ENCODE measurements at regions not wholly inside any gene's neighbourhood (a gene's known extent, or its start where the extent isn't known, plus 50 kb on each side); places are given as distances from the start of the nearest gene placed in this dataset.
"Not testable (repeated sequence)": the region's sequence is repeated elsewhere in the genome, so short reads cannot be mapped to it uniquely, and the experiment has no call there.

DNA sequence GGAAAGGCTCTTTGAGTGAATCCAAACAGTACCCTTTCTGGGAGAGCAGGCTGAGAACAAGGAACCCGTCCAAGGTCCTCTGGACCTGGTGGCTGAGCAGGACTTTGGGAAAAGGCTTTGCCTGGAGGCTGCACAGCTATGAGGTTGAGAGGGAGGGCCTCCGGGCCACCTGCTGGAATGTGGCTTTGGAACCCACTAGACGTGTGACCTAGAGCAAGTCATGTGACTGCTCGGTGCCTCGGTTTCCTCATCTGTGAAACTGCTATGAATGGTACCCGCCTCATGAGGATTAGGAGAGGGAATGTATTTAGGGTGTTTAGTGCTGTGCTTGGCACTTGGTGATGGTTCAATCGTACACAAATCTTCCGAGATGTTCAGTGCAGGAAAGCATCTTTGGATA, 50.4 kb downstream of the HAPSTR1 start:
- no peak for DNase-seq

DNA sequence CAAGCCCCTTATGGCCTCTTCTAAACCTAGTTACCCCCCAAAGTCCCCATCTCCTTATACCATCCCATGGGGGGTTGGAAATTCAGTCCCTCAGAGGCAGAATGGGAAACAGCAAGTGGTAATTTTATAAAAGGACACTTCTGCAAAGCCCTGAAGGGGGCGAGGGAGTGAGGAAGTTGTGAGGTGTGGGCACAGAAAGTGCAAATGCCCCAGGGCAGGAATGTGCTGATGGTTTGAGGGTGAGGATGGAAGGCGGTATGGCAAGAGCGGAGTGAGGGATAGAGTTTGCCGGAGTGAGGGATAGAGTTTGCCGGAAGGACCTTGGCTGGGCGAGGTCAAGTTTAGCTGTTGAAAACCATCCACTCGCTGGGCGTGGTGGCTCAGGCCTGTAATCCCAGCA, 52.7 kb downstream of the HAPSTR1 start:
- no peak for DNase-seq

DNA sequence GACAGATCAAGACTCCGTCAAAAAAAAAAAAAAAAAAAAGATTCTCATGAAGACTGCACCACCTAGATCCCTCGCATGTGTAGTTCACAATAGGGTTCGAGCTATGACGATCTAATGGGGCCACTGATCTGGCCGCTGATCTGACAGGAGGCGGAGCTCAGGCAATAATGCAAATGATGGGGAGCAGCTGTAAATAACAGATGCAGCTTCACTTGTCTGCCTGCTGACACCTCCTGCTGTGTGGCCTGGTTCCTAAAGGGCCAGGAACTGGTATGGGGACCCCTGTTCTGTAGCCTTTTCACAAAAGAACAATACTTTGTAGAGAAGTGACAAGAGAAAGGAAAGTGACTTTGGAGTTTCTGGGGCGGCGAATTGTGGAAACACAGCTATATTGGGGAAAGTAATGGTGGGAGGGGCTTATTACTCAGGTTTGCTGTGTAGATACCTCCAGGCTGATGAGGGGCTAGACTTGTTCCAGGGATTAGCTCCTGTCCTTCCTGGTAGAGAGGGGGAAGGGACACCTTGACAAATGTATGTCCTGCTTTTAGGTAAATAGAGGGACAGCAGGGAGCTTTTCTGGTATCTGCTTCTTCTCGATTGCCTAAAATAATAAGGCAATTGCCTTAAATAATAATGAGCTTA, 57.1 kb downstream of the HAPSTR1 start:
- no peak for DNase-seq

DNA sequence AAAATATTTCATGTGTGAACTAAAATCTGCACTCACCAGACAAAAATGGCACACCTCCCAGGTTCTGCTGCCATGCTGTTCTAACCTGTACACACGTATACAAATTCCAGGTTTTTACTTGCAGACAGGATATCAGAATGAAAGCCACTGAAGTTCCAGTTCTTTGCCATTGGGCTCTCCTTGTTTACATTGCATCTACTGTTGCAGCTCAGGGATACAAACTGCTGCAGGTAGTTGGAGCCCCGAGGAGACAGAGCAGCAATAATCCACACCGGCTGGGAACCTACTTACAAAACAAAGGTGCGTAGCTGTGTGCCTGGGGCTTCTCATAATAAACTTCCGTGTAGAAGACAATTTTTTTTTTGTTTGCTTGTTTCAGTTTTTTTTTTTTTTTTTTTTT, 59.6 kb downstream of the HAPSTR1 start:
- no peak for DNase-seq

DNA sequence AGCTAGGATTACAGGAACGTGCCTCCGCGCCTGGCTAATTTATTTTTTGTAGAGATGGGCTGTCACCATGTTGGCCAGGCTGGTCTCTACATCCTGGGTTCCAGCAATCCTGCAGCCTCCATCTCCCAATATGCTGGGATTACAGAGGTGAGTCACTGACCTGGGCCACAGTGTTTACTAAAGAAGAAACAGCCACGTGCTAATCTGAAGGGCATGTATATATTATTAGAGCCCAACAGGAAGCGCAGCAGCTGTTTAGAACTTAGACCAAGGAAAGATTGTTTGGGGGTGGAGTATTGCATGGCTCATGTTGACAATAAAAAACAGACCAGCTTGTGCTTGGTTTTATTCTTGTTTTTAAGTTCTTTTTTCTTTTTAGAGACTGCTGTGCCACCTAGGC, 60.2 kb downstream of the HAPSTR1 start:
- peak; percentile 20 for DNase-seq

DNA sequence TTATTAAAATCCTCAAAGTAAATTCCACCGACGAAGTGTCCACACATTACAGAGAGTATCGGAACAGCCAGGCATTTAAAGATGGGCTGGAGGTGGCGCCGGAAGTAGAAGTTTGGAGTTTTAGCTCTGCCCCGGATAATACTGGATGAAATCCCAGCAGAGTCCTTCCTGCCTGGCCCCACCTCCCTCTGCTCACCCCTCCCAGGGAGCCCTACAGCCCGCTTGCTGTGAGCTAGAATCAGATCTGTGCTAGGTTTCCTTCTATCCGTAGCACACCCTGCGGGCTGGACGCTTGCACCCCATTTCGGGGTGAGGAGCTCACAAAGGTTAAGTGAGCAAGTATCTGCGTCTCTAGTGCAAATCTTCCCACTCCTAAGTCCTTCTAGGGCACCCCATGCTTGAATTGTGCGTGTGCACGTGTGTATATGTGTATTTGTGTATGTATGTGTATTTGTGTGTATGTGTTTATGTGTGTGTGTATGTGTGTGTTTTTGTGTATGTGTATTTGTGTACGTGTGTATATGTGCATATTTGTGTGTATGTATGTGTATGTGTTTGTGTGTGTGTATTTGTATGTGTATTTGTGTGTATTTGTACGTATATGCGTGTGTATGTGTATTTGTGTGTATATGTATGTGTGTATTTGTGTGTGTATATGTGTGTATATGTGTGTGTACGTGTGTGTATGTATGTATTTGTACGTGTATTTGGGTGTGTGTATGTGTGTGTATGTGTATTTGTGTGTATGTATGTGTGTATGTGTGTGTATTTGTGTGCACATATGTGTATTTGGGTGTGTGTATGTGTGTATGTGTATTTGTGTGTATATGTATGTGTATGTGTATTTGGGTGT, 61.4 kb downstream of the HAPSTR1 start:
- no peak for DNase-seq

DNA sequence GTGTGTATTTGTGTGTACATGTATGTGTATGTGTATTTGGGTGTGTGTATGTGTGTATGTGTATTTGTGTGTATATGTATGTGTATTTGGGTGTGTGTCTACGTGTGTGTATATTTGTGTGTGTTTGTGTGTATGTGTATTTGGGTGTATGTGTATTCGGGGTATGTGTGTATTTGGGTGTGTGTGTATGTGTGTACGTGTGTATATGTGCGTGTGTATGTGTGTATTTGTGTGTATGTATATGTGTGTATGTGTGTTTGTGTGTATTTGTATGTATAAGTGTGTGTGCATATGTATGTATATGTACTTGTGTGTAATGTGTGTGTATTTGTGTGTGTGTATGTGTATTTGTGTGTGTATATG, 62.0 kb downstream of the HAPSTR1 start:
- no peak for DNase-seq

DNA sequence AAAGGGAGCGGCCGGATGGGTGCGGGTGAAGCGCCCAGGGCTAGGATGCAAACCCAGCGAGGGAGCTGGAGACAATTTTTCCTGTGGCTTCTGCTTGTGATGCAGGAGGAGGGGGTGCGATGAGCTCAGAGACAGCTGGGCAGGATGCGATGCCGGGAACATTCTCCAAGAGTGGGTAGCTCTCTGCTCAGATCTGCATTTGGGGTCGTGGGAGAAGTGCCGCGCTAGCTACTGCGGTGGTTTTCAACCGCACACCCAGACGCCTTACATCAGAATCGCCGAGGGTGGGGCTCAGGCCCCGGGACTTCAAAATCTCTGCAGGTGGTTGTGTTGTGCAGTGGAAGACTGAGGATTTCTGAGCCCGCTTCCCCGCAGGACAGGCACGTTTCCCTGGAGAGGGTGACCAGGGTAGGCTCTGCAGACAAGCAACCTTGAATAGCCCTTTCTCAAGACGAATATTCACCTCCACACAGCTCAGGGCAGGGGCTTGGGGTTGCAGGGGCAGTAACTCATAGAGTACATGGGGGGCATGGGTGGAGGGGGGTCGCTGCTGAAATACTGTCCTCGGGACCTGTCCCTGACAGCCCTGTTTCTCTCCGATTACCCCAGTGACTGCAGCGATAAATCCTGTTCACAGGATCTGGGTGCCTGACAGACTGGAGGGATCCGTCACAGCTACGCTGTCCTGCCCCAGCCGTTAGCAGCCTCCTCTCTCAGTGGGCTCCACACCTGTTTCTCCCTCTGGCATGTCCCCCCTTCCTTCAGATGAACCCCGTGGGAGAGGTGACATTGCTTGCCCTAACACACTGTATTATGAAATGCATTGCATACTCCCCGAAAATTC, 63.3 kb downstream of the HAPSTR1 start:
- DNase-seq, result no peak

DNA sequence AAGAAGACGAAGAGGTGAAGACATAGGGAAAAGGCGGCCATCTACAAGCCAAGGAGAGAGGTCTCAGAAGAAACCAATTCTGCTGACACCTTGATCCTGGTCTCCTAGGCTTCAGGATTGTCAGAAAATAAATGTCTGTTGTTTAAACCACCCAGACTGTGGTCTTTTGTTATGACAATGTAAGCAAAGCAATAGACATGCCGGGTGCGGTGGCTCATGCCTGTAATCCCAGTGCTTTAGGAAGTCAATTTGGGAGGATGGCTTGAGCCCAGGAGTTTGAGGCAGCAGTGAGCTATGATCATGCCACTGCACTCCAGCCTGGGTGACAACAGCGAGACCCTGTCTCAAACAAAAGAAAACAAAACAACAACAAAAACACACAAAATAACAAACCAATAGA, 64.4 kb downstream of the HAPSTR1 start:
- no peak for DNase-seq

DNA sequence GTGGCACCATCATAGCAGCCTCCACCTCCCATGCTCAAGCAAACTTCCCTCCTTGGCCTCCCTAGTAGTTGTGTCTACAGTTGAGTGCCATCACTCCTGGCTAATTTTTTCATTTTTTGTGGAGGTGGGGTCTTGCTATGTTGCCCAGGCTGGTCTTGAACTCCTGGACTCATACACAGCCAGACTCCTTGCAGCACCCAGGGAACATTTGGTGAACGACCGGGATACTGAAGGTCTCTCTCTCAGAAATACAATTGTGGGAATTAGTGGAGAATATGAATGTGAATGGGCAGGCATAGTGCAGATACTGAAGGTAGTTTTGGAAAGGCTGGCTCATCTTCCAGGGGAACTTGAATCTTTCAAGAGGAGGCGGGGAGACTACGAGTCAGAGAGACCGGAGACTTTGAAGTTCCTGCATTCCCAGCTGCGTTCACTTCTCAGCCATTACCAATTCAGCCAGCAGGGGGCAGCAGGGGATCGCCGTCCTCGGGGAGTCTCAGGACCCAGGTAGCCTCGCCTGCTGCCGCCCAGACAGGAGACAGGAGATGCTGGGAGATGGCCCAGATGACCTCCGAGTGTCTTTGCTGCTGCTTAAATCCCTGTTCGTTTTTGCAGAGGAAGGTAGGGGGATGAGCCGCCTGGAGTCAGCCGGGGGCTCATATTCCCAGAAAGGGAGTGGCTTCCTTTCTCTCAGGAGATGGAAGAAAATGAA, 68.6 kb downstream of the HAPSTR1 start:
- peak; percentile 79 for DNase-seq

DNA sequence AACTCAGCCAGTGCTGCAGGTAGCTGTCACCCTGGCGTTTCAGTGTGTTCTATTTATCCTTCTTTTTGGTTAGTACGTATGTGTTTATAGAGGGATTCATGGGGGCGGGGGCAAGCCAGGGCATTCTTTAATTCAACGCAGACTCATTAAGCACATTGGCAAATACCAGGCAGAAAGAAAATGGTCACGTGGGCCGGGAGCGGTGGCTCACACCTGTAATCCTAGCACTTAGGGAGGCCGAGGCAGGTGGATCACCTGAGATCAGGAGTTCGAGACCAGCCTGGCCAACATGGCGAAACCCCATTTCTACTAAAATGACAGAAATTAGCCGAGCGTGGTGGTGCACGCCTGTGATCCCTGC, 69.1 kb downstream of the HAPSTR1 start:
- no peak for DNase-seq

DNA sequence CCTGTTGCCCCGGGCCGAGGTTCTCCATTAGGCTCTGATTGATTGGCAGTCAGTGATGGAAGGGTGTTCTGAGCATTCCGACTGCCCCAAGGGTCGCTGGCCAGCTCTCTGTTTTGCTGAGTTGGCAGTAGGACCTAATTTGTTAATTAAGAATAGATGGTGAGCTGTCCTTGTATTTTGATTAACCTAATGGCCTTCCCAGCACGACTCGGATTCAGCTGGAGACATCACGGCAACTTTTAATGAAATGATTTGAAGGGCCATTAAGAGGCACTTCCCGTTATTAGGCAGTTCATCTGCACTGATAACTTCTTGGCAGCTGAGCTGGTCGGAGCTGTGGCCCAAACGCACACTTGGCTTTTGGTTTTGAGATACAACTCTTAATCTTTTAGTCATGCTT, 74.2 kb downstream of the HAPSTR1 start:
- no peak for DNase-seq

DNA sequence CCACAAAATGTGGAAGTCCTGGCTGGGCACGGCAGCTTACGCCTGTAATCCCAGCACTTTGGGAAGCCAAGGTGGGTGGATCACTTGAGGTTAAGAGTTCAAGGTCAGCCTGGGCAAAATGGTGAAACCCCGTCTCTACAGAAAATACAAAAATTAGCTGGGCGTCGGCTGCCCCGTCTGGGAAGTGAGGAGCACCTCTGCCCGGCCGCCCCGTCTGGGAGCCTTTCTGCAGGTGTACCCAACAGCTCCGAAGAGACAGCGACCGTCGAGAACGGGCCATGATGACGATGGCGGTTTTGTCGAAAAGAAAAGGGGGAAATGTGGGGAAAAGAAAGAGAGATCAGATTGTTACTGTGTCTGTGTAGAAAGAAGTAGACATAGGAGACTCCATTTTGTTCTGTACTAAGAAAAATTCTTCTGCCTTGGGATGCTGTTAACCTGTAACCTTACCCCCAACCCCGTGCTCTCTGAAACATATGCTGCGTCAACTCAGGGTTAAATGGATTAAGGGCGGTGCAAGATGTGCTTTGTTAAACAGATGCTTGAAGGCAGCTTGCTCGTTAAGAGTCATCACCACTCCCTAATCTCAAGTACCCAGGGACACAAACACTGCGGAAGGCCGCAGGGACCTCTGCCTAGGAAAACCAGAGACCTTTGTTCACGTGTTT, 75.0 kb downstream of the HAPSTR1 start:
- not testable (repeated sequence) for DNase-seq

DNA sequence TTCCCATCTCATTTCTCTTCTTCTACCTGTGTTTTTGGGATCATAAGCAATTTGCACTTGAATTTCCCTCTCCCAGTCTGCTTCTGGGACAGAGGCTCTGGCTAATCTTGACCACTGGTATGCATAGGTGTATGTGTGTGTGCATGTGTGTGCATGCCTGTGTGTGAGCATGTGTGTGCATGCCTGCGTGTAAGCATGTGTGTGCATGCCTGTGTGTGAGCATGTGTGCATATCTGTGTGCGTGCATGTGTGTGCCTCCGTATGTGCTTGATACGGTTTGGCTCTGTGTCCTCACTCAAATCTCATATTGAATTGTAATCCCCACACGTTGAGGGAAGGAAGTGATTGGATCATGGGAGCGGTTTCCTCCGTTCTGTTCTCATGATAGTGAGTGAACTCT, 77.7 kb downstream of the HAPSTR1 start:
- no peak for DNase-seq

DNA sequence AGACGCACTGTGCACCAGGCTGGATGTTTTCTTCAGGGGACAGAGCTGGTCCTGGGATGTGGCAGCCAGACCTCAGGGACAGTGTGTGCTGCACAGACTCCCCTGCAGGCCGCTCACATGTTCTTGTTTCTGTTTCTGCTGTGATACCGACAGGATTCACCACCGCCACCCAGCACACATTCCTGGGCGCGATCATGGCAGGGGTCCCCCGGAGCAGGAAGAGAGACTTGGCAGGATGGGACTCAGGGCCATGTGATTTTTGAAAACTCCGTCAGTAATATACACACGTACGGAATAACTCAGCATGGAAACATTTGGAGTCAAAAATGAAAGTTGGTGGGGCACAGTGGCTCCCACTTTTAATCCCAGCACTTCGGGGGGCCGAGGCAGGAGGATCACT, 79.0 kb downstream of the HAPSTR1 start:
- DNase-seq, result no peak

DNA sequence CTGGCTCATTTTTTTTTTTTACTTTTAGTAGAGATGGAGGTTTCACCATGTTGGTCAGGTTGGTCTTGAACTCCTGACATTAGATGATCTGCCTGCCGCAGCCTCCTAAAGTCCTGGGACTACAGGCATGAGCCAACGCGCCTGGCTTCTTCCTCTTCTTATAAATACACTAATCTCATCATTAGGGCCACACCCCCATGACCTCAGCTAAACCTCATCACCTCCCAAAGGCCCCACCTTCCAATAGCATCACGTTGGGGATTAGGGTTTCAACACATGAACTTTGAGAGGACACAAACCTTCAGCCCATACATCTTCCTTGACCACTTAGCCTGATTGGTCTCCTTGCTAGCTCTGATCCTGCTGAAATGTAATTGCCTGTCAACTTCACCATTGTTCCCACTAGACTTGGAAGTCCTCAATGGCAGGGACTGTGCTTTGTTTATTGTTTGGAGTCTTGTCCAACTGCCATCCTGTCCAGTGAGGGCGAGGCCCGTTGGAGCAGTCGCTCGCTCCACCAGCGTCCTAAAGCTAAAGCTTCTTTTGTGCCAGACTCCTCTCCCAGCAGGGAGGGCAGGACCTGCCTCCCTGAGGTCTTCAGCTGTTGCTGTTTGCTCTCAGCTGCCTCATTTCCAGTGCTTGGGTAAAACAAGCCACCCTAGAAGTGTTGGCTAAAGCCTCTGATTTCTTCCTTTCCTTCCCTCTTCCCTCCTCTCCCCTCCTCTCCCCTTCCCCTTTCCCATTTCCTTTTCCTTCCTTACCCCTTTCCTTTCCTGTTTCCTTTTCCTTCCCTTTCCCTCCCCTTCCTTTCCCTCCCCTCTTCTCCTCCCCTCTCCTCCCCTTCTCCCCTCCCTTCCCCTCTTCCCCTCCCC, 85.3 kb downstream of the HAPSTR1 start:
- no peak for DNase-seq

DNA sequence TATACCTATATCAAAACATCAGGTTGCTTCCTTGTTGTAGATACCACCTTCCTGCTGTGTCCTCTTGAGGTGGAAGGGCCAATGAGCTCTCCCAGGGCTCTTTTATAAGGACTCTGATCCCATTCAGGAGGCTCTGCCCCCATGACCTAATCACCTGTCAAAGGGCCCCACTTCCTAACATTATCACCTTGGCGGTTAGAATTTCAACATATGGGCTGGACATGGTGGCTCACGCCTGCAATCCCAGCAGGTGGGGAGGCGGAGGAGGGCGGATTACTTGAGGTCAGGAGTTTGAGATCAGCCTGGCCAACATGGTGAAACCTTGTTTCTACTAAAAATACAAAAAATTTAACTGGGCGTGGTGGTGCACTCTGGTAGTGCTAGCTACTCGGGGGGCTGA, 86.4 kb downstream of the HAPSTR1 start:
- DNase-seq, result no peak

DNA sequence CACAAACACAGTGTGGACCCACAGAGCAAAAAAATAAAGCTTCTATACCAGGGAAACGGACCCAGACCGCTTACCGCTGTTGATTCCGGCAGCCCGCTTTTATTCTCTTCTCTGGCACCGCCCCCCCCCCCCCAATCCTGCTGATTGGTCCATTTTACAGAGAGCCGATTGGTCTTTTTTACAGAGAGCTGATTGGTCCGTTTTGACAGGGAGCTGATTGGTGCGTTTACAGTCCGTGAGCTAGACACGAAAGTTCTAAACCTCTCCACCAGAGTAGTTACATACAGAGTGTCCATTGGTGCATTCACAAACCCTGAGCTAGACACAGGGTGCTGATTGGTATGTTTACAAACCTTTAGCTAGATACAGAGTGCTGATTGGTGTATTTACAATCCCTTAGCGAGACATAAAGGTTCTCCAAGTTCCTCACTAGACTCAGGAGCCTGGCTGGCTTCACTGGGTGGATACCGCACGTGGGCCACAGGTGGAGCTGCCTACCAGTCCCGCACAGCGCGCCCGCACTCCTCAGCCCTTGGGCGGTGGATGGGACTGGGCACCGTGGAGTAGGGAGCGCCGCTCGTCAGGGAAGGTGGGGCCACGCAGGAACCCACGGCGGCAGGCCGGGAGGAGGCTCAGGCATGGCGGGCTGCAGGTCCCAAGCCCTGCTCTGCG, 92.4 kb downstream of the HAPSTR1 start:
- DNase-seq, result no peak

DNA sequence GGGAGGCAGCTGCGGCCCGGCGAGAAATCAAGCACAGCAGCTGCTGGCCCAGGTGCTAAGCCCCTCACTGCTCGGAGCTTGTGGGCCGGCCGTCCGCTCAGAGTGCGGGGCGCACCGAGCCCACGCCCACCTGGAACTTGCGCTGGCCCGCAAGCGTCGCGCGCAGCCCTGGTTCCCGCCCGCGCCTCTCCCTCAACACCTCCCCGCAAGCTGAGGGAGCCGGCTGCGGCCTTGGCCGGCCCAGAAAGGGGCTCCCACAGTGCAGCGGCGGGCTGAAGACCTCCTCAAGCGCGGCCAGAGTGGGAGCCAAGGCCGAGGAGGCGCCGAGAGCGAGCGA, 92.9 kb downstream of the HAPSTR1 start:
- no peak for DNase-seq

DNA sequence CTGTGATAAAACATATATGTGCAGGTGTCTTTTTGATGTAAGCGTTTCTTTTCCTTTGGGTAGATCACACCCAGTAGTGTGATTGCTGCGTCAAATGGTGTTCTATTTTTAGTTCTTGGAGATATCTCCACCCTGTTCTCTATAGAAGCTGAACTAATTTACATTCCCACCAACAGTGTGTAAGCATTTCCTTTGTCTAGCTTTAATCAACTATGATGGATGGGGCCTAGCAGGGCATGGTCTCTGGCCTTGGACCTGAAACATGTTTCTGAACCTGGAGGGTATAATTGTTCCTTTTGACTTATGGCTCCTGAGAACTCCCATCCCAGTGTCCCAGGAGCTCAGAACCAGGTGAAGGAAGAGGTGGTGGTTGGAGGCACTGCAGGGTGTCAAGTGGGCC, 93.9 kb downstream of the HAPSTR1 start:
- no peak for DNase-seq

DNA sequence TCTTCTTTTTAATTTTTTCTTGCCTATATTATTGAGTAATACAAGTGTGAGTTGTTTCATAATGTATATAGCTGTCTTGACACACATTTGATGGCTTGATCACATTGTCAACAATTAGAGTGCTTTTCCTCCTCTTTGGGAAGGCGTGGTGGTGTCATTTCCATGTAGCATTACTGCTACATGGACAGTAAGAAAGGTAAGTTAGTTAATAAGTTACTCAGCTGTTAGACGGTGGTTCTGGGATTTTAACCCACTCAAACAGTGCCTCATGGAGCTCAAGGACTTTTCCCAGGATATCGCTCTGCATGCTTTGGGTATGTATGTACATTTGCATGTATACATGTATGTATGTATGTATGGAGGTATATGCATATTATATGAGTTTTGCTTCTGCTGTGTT, 94.6 kb downstream of the HAPSTR1 start:
- DNase-seq, result no peak

Data from RPMI8226 (cell line).